SU-DHL-6 (cell line): ENCODE measurements at regions not wholly inside any gene's neighbourhood (a gene's known extent, or its start where the extent isn't known, plus 50 kb on each side); places are given as distances from the start of the nearest gene placed in this dataset.

Experiments
- CTCF ChIP-seq: fragments of 200-600 bp; sonication (generic); IDR thresholded peaks from one replicate; pipeline ENCODE4 v1.5.1; 2017; ENCODE audit warnings: antibody characterized with exemption, mild to moderate bottlenecking, low read length, moderate library complexity; ENCODE audit not compliant: insufficient read depth, poor library complexity, severe bottlenecking
- EZH2phosphoT487 ChIP-seq: fragments of 200-600 bp; sonication (generic), shearing (Covaris generic); conservative IDR thresholded peaks from 2 replicates; pipeline ENCODE4 v1.6.1; 2018; ENCODE audit warnings: mild to moderate bottlenecking, antibody characterized with exemption, low read length, moderate library complexity, mixed read lengths

GRCh38 chr11:41879214-41879613 lies 419.8 kb upstream of the LRRC4C start:
- TF ChIP-seq CTCF (no peak), EZH2phosphoT487 (no peak)
